DND-41 (cell line): ENCODE measurements at regions not wholly inside any gene's neighbourhood (a gene's known extent, or its start where the extent isn't known, plus 50 kb on each side); places are given as distances from the start of the nearest gene placed in this dataset.

ENCODE experiments used
- ATAC-seq: fragments of 200-7000 bp; cut with Tn5 transposase; 3 replicates; pipeline ENCODE4 v1.9.1; 2021; ENCODE audit warnings: low read depth; ENCODE audit not compliant: insufficient read depth
- DNase-seq: peaks from one replicate; pipeline ENCODE4 v3.0.0-alpha.2; 2020
- H2AFZ ChIP-seq: 2 replicates; pipeline ENCODE4 v1.6.0; 2012; ENCODE audit warnings: low read depth, low read length
- H3K27ac ChIP-seq: 2 replicates; pipeline ENCODE4 v1.5.1; 2012; ENCODE audit warnings: low read length, inconsistent platforms
- H3K27me3 ChIP-seq: fragments of 200-600 bp; sonication (generic); 2 replicates; pipeline ENCODE4 v1.6.0; 2012; ENCODE audit warnings: low read length, mild to moderate bottlenecking, inconsistent platforms; ENCODE audit not compliant: insufficient read depth, poor library complexity
- H3K36me3 ChIP-seq: 2 replicates; pipeline ENCODE4 v1.5.1; 2012; ENCODE audit warnings: low read length, inconsistent platforms; ENCODE audit not compliant: insufficient read depth
- H3K4me1 ChIP-seq: 2 replicates; pipeline ENCODE4 v1.5.1; 2012; ENCODE audit warnings: mild to moderate bottlenecking, low read length; ENCODE audit not compliant: insufficient read depth
- H3K4me2 ChIP-seq: 2 replicates; pipeline ENCODE4 v1.6.0; 2012; ENCODE audit warnings: mild to moderate bottlenecking, moderate library complexity, low read length, inconsistent platforms; ENCODE audit not compliant: insufficient read depth
- H3K4me3 ChIP-seq, 2 experiments: fragments of 200-600 bp in 1 of 2; shearing (Covaris generic) in 1 of 2; 2 replicates each; pipeline ENCODE4 v1.5.1; 2012 to 2016; ENCODE audit warnings: inconsistent platforms in 2 of 2, low read length in 2 of 2, mild to moderate bottlenecking in 2 of 2, low read depth in 1 of 2, moderate library complexity in 1 of 2
- H3K79me2 ChIP-seq: 2 replicates; pipeline ENCODE4 v1.6.0; 2012; ENCODE audit warnings: low read length, inconsistent platforms; ENCODE audit not compliant: insufficient read depth
- H3K9ac ChIP-seq: 2 replicates; pipeline ENCODE4 v1.6.0; 2012; ENCODE audit warnings: low read depth, mild to moderate bottlenecking, inconsistent platforms, low read length, moderate library complexity
- H3K9me3 ChIP-seq: 2 replicates; pipeline ENCODE4 v1.5.1; 2012; ENCODE audit warnings: low read length, moderate library complexity, mild to moderate bottlenecking, inconsistent platforms; ENCODE audit not compliant: insufficient read depth, severe bottlenecking
- H4K20me1 ChIP-seq: 2 replicates; pipeline ENCODE4 v1.6.0; 2012; ENCODE audit warnings: low read length; ENCODE audit not compliant: insufficient read depth
- CTCF ChIP-seq: IDR thresholded peaks from 2 replicates; pipeline ENCODE4 v1.5.1; 2012; ENCODE audit warnings: borderline replicate concordance, low read length, moderate library complexity, mild to moderate bottlenecking; ENCODE audit not compliant: poor library complexity, severe bottlenecking; ENCODE audit errors: extremely low read depth
- EZH2 ChIP-seq: IDR thresholded peaks from 3 replicates; pipeline ENCODE4 v1.6.1; 2012; ENCODE audit warnings: borderline replicate concordance, low read depth, mild to moderate bottlenecking, moderate library complexity, low read length, inconsistent platforms; ENCODE audit not compliant: severe bottlenecking

GRCh38 chr13:80721689-80722088 lies 380.8 kb upstream of the SPRY2 start:
- Histone ChIP-seq H3K9ac (no peak overlapping the region), H3K4me2 (no peak overlapping the region), H3K27me3 (no peaks in the 10 kb centered on the region), H3K4me1 (no peaks in the 10 kb centered on the region), H3K79me2 (no peaks in the 10 kb centered on the region), H4K20me1 (no peaks in the 10 kb centered on the region), H3K9me3 (no peaks in the 10 kb centered on the region), H2AFZ (no peak overlapping the region), H3K36me3 (no peaks in the 10 kb centered on the region), H3K27ac (no peak overlapping the region), H3K4me3 (no peak overlapping the region)
- ATAC-seq, result no peak
- TF ChIP-seq EZH2 (no peak), CTCF (no peak)
- no peak for DNase-seq

GRCh38 chr13:80718970-80719369 lies 378.0 kb upstream of the SPRY2 start:
- Histone ChIP-seq H3K36me3 (no peaks in the 10 kb centered on the region), H3K79me2 (no peaks in the 10 kb centered on the region), H3K27me3 (no peaks in the 10 kb centered on the region), H2AFZ (no peak overlapping the region), H3K4me2 (no peak overlapping the region), H3K27ac (no peak overlapping the region), H4K20me1 (no peaks in the 10 kb centered on the region), H3K4me3 (no peak overlapping the region), H3K4me1 (no peaks in the 10 kb centered on the region), H3K9ac (no peak overlapping the region), H3K9me3 (no peaks in the 10 kb centered on the region)
- ATAC-seq (no peak), DNase-seq (no peak)
- TF ChIP-seq CTCF (no peak), EZH2 (no peak)

GRCh38 chr13:80717776-80718175 lies 376.9 kb upstream of the SPRY2 start:
- Histone ChIP-seq H3K9me3 (no peaks in the 10 kb centered on the region), H3K9ac (no peak overlapping the region), H3K79me2 (no peaks in the 10 kb centered on the region), H3K4me3 (no peak overlapping the region), H3K4me1 (no peaks in the 10 kb centered on the region), H2AFZ (no peak overlapping the region), H3K27me3 (no peaks in the 10 kb centered on the region), H3K27ac (no peak overlapping the region), H4K20me1 (no peaks in the 10 kb centered on the region), H3K36me3 (no peaks in the 10 kb centered on the region), H3K4me2 (no peak overlapping the region)
- ATAC-seq (no peak), DNase-seq (no peak)
- TF ChIP-seq EZH2, result no peak
- no peak for TF ChIP-seq CTCF

- Histone ChIP-seq H3K79me2 (no peaks in the 10 kb centered on the region), H3K36me3 (no peaks in the 10 kb centered on the region), H3K27me3 (no peaks in the 10 kb centered on the region), H4K20me1 (no peaks in the 10 kb centered on the region), H3K4me3 (no peak overlapping the region), H3K4me1 (no peaks in the 10 kb centered on the region), H3K9me3 (no peaks in the 10 kb centered on the region), H3K9ac (no peak overlapping the region), H3K27ac (no peak overlapping the region), H3K4me2 (no peak overlapping the region), H2AFZ (no peak overlapping the region)
- no peak for DNase-seq
- no peak for ATAC-seq
- no peak for TF ChIP-seq EZH2
- TF ChIP-seq CTCF, result no peak
Measured at GRCh38 chr13:80716610-80717081, 375.7 kb upstream of the SPRY2 start.
